ENCODE measurements at regions not wholly inside any gene's neighbourhood (a gene's known extent, or its start where the extent isn't known, plus 50 kb on each side); places are given as distances from the start of the nearest gene placed in this dataset.

DNA sequence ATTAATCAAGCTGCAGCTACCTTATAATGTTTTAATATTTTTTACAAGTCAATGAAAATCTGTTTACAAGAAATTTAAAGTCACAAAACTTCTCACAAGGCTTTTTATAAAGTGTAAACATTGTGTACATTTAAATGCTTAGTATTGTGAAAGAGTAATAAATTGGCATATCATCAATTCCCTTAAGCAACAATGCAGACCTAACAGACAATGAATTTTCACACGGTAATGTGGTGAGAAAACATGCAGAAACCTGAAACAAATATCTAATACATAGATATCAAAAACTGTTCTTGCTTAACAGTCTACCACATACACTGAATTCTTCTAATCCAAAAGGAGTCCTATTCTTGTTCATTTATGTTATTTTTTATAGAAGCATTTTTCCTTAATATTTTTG lies 220.7 kb downstream of the CRPPA start:
- CTCF ChIA-PET = no interaction called here

DNA sequence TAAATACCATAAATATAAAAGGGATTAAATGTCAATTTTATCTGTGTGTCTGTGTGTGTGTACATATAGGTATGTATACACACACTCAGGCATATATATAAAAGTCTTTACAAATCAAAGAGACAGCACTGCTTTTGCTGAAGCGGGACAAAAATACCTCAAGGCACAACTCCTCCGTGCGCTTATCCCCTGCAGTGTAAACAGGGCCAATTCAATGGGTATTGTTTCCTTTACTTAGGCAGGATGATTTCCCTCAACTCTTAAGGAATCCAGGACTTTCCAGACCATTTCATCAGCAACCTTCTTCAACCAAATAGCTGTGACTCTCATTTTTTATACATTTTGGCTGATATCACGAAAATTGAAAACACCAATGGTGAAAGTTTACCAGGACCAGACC lies 227.7 kb downstream of the CRPPA start:
- no peak overlapping the region for H3K4me3 ChIP-seq (ENCODE audit: low read depth in 2 of 2, low read length in 2 of 2)
- POLR2A ChIA-PET = no interaction called here
- no peaks in the 10 kb centered on the region for H3K36me3 ChIP-seq (ENCODE audit: control insufficient read depth, insufficient read depth, low read length)
- CTCF ChIA-PET = no interaction called here
- intact Hi-C loops (cut with micrococcal nuclease; ENCODE audit: unreplicated experiment) = no loop called here
- H3K27me3 ChIP-seq (ENCODE audit: control insufficient read depth, insufficient read depth, low read length) = no peaks in the 10 kb centered on the region
- no peak overlapping the region for H3K27ac ChIP-seq (ENCODE audit: low read length)
- no peaks in the 10 kb centered on the region for H3K4me1 ChIP-seq (ENCODE audit: control insufficient read depth, insufficient read depth, low read length)
- H3K9me3 ChIP-seq (ENCODE audit: control insufficient read depth, insufficient read depth, low read depth, low read length) = no peaks in the 10 kb centered on the region
- in situ Hi-C loops (cut with HindIII; ENCODE audit: low pct_unique_long_range_greater_than_20kb, low sequenced_read_pairs) = no loop called here
- no peak for TF ChIP-seq TCF7L2 (IDR thresholded peaks at IDR 0.05; ENCODE audit: low read depth, low read length)
- TF ChIP-seq, protein P1, sequence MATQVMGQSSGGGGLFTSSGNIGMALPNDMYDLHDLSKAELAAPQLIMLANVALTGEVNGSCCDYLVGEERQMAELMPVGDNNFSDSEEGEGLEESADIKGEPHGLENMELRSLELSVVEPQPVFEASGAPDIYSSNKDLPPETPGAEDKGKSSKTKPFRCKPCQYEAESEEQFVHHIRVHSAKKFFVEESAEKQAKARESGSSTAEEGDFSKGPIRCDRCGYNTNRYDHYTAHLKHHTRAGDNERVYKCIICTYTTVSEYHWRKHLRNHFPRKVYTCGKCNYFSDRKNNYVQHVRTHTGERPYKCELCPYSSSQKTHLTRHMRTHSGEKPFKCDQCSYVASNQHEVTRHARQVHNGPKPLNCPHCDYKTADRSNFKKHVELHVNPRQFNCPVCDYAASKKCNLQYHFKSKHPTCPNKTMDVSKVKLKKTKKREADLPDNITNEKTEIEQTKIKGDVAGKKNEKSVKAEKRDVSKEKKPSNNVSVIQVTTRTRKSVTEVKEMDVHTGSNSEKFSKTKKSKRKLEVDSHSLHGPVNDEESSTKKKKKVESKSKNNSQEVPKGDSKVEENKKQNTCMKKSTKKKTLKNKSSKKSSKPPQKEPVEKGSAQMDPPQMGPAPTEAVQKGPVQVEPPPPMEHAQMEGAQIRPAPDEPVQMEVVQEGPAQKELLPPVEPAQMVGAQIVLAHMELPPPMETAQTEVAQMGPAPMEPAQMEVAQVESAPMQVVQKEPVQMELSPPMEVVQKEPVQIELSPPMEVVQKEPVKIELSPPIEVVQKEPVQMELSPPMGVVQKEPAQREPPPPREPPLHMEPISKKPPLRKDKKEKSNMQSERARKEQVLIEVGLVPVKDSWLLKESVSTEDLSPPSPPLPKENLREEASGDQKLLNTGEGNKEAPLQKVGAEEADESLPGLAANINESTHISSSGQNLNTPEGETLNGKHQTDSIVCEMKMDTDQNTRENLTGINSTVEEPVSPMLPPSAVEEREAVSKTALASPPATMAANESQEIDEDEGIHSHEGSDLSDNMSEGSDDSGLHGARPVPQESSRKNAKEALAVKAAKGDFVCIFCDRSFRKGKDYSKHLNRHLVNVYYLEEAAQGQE (IDR thresholded peaks at IDR 0.05; ENCODE audit: insufficient read depth in 1 of 2, low read depth in 2 of 2, low read length in 1 of 2) = no peak
- no peak for TF ChIP-seq POLR2AphosphoS5 (IDR thresholded peaks at IDR 0.05; ENCODE audit: low read depth, low read length)
- no peak for TF ChIP-seq SIN3A (IDR thresholded peaks at IDR 0.05; ENCODE audit: borderline replicate concordance, insufficient read depth, low read depth, low read length)
- TF ChIP-seq, protein P2, sequence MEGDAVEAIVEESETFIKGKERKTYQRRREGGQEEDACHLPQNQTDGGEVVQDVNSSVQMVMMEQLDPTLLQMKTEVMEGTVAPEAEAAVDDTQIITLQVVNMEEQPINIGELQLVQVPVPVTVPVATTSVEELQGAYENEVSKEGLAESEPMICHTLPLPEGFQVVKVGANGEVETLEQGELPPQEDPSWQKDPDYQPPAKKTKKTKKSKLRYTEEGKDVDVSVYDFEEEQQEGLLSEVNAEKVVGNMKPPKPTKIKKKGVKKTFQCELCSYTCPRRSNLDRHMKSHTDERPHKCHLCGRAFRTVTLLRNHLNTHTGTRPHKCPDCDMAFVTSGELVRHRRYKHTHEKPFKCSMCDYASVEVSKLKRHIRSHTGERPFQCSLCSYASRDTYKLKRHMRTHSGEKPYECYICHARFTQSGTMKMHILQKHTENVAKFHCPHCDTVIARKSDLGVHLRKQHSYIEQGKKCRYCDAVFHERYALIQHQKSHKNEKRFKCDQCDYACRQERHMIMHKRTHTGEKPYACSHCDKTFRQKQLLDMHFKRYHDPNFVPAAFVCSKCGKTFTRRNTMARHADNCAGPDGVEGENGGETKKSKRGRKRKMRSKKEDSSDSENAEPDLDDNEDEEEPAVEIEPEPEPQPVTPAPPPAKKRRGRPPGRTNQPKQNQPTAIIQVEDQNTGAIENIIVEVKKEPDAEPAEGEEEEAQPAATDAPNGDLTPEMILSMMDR (IDR thresholded peaks at IDR 0.05) = no peak
- DNase-seq (ENCODE audit: low read depth, low spot score) (no peak), ATAC-seq (no peak)
- BruUV-seq (replicated peaks) = no TSS peak

More for the DNA sequence above, 220.7 kb downstream of the CRPPA start:
- Histone ChIP-seq H3K9me3 (ENCODE audit: control insufficient read depth, insufficient read depth, low read depth, low read length) (no peaks in the 10 kb centered on the region), H3K27me3 (ENCODE audit: control insufficient read depth, insufficient read depth, low read length) (no peaks in the 10 kb centered on the region), H3K4me3 (ENCODE audit: low read depth in 2 of 2, low read length in 2 of 2) (no peak overlapping the region), H3K36me3 (ENCODE audit: control insufficient read depth, insufficient read depth, low read length) (no peaks in the 10 kb centered on the region), H3K27ac (ENCODE audit: low read length) (no peak overlapping the region), H3K4me1 (ENCODE audit: control insufficient read depth, insufficient read depth, low read length) (no peaks in the 10 kb centered on the region)
- in situ Hi-C loops (cut with HindIII; ENCODE audit: low pct_unique_long_range_greater_than_20kb, low sequenced_read_pairs) (no loop called here), intact Hi-C loops (cut with micrococcal nuclease; ENCODE audit: unreplicated experiment) (no loop called here)
- ATAC-seq = no peak
- no peak for TF ChIP-seq TCF7L2 (IDR thresholded peaks at IDR 0.05; ENCODE audit: low read depth, low read length)
- no peak for TF ChIP-seq SIN3A (IDR thresholded peaks at IDR 0.05; ENCODE audit: borderline replicate concordance, insufficient read depth, low read depth, low read length)
- TF ChIP-seq, protein P1 (IDR thresholded peaks at IDR 0.05; ENCODE audit: insufficient read depth in 1 of 2, low read depth in 2 of 2, low read length in 1 of 2) = no peak
- no peak for TF ChIP-seq POLR2AphosphoS5 (IDR thresholded peaks at IDR 0.05; ENCODE audit: low read depth, low read length)
- TF ChIP-seq, protein P2 (IDR thresholded peaks at IDR 0.05) = no peak
- POLR2A ChIA-PET = no interaction called here
- no TSS peak for BruUV-seq (replicated peaks)
- DNase-seq (ENCODE audit: low read depth, low spot score) = no peak

Data from Panc1 (cell line).